BE2C (cell line): ENCODE measurements at regions not wholly inside any gene's neighbourhood (a gene's known extent, or its start where the extent isn't known, plus 50 kb on each side); places are given as distances from the start of the nearest gene placed in this dataset.

Source experiments
- DNase-seq: peaks from one replicate; pipeline ENCODE4 v3.0.0-alpha.2; 2020
- H3K27me3 ChIP-seq: fragments of 250-450 bp; sonication (Bioruptor Pico); 2 replicates; pipeline ENCODE4 v1.5.1; 2020; ENCODE audit warnings: mild to moderate bottlenecking
- H3K36me3 ChIP-seq: fragments of 250-450 bp; sonication (Bioruptor Pico); 2 replicates; pipeline ENCODE4 v1.5.1; 2020; ENCODE audit warnings: mild to moderate bottlenecking
- H3K4me1 ChIP-seq: fragments of 250-450 bp; sonication (Bioruptor Pico); 2 replicates; pipeline ENCODE4 v1.5.1; 2020
- H3K4me3 ChIP-seq: 2 replicates; pipeline ENCODE4 v1.5.1; 2011; ENCODE audit warnings: low read depth, low read length
- H3K9me3 ChIP-seq: fragments of 250-450 bp; sonication (Bioruptor Pico); 2 replicates; pipeline ENCODE4 v1.5.1; 2020
- TF ChIP-seq, protein P1 (sequence below): IDR thresholded peaks from 2 replicates; pipeline ENCODE4 v1.5.1; 2012; ENCODE audit warnings: mild to moderate bottlenecking, low read depth, low read length

DNA sequence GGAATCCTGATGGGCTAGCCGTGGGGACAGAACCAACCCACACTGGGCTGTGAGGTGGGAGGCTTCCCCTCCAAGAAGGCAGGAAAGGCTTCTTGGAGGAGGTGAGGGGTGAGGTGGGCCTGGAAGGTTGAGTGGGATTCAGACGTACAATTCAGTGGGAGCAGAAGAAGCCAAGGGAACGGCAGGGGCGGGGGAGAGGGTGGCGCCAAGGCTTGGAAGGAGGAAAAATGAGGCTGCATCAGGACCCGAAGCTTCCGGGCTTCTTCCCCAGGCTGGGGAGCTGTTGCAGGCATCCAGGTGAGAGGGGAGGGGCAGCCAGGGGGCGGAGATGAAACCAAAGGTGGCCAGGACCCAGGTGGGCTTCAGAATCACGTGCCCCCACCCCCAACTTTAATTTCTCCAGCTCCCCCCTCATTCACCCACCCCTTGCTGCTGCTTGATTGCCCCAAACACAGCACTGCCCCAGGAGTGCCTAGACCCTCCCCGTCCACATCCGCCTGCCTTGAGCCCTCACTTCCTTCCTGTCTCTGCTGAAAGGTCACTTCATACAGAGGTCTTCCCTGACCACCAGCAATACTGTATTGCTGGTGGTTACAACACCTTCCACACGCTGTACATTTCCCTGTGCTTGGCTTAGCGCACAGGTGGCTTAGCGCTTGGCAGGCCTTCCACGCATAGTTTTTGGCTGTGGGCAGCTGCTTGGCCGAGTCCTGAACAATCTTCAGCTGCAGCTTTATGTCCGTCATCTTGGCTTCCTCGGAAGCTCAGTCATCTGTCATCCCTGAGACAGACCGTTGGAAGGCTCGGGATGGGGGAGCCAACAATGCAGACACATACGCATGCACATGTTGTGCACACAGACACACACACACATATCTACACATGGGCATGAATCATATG is 193.5 kb downstream of the RGS3 start:
- Histone ChIP-seq H3K4me1 (peaks cover 4% of the 10 kb centered on the region; the same call in 1 of the 2 replicates), H3K4me3 (no peak overlapping the region), H3K36me3 (no peaks in the 10 kb centered on the region), H3K27me3 (no peaks in the 10 kb centered on the region), H3K9me3 (no peaks in the 10 kb centered on the region)
- TF ChIP-seq, protein P1, sequence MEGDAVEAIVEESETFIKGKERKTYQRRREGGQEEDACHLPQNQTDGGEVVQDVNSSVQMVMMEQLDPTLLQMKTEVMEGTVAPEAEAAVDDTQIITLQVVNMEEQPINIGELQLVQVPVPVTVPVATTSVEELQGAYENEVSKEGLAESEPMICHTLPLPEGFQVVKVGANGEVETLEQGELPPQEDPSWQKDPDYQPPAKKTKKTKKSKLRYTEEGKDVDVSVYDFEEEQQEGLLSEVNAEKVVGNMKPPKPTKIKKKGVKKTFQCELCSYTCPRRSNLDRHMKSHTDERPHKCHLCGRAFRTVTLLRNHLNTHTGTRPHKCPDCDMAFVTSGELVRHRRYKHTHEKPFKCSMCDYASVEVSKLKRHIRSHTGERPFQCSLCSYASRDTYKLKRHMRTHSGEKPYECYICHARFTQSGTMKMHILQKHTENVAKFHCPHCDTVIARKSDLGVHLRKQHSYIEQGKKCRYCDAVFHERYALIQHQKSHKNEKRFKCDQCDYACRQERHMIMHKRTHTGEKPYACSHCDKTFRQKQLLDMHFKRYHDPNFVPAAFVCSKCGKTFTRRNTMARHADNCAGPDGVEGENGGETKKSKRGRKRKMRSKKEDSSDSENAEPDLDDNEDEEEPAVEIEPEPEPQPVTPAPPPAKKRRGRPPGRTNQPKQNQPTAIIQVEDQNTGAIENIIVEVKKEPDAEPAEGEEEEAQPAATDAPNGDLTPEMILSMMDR = no peak
- DNase-seq = no peak

GRCh38 chr9:113657765-113658544 is 194.4 kb downstream of the RGS3 start:
- DNase-seq = peak; percentile 89
- H3K36me3 ChIP-seq = no peaks in the 10 kb centered on the region
- TF ChIP-seq, protein P1 = peak; percentile 98
- H3K4me3 ChIP-seq = no peak overlapping the region
- no peaks in the 10 kb centered on the region for H3K9me3 ChIP-seq
- H3K4me1 ChIP-seq = peaks cover 4% of the 10 kb centered on the region; the same call in 1 of the 2 replicates
- no peaks in the 10 kb centered on the region; the same call in 1 of the 2 replicates for H3K27me3 ChIP-seq

DNA sequence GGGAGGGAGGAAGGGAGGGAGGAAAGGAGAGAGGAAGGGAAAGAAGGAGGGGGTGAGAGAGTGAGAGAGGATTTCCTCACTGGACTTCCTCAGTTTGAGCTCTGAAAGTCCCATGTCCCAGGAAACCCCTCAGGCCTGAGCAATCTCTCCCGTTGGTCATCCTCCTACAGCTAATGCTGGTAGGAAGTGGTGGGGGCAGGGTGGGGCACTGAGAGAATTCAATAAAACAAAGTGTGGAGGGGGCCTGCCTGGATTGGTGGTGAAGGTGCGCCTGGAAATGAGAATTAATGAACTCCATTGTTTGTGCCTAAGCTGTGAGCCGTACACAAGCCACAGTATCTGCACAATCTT is 195.0 kb downstream of the RGS3 start:
- Histone ChIP-seq H3K9me3 (no peaks in the 10 kb centered on the region), H3K36me3 (no peaks in the 10 kb centered on the region), H3K4me3 (no peak overlapping the region), H3K4me1 (peaks cover 4% of the 10 kb centered on the region; the same call in 1 of the 2 replicates), H3K27me3 (no peaks in the 10 kb centered on the region; the same call in 1 of the 2 replicates)
- no peak for DNase-seq
- TF ChIP-seq, protein P1 = no peak

GRCh38 chr9:113659039-113659438 is 195.5 kb downstream of the RGS3 start:
- H3K4me3 ChIP-seq = no peak overlapping the region
- no peaks in the 10 kb centered on the region for H3K36me3 ChIP-seq
- no peaks in the 10 kb centered on the region; the same call in 1 of the 2 replicates for H3K27me3 ChIP-seq
- peaks cover 4% of the 10 kb centered on the region; the same call in 1 of the 2 replicates for H3K4me1 ChIP-seq
- TF ChIP-seq, protein P1 = no peak
- DNase-seq = no peak
- H3K9me3 ChIP-seq = no peaks in the 10 kb centered on the region

- H3K27me3 ChIP-seq = no peaks in the 10 kb centered on the region; the same call in 1 of the 2 replicates
- no peaks in the 10 kb centered on the region for H3K36me3 ChIP-seq
- H3K4me1 ChIP-seq = peaks cover 4% of the 10 kb centered on the region; the same call in 1 of the 2 replicates
- no peaks in the 10 kb centered on the region for H3K9me3 ChIP-seq
- DNase-seq = no peak
- TF ChIP-seq, protein P1 = no peak
- no peak overlapping the region for H3K4me3 ChIP-seq
These were observed 196.2 kb downstream of the RGS3 start for GRCh38 chr9:113659740-113660139.
